ENCODE measurements at regions not wholly inside any gene's neighbourhood (a gene's known extent, or its start where the extent isn't known, plus 50 kb on each side); places are given as distances from the start of the nearest gene placed in this dataset.

GRCh38 chr2:23026671-23027070, 358.3 kb upstream of the KLHL29 start:
- TF ChIP-seq CTCF (IDR thresholded peaks at IDR 0.05; ENCODE audit: low read depth, low read length) (no peak), EZH2phosphoT487 (IDR thresholded peaks at IDR 0.05; ENCODE audit: low read depth) (no peak)
